Fibroblast of lung (primary cell): ENCODE measurements at regions not wholly inside any gene's neighbourhood (a gene's known extent, or its start where the extent isn't known, plus 50 kb on each side); places are given as distances from the start of the nearest gene placed in this dataset.
"Not testable (repeated sequence)": the region's sequence is repeated elsewhere in the genome, so short reads cannot be mapped to it uniquely, and the experiment has no call there.

Experiments
- DNase-seq, 2 donors: peaks; one replicate each; pipeline versions ENCODE4 v3.0.0 to v3.0.0-alpha.2; 2010; ENCODE audit warnings: low read depth in 2 of 2
- H2AFZ ChIP-seq: 2 replicates; pipeline ENCODE4 v1.5.1; 2012; ENCODE audit warnings: low read length, control low read depth, inconsistent platforms
- H3K27ac ChIP-seq: 2 replicates; pipeline ENCODE4 v1.5.1; 2011; ENCODE audit warnings: low read length, control low read depth; ENCODE audit not compliant: insufficient read depth
- H3K27me3 ChIP-seq: 2 replicates; pipeline ENCODE4 v1.5.1; 2011; ENCODE audit warnings: mild to moderate bottlenecking, low read length; ENCODE audit not compliant: control insufficient read depth, insufficient read depth
- H3K36me3 ChIP-seq: 2 replicates; pipeline ENCODE4 v1.5.1; 2011; ENCODE audit warnings: low read length; ENCODE audit not compliant: control insufficient read depth, insufficient read depth
- H3K4me1 ChIP-seq: 2 replicates; pipeline ENCODE4 v1.5.1; 2011; ENCODE audit warnings: low read length; ENCODE audit not compliant: control insufficient read depth, insufficient read depth; ENCODE audit errors: extremely low read depth
- H3K4me2 ChIP-seq: 2 replicates; pipeline ENCODE4 v1.5.1; 2011; ENCODE audit warnings: low read length, control low read depth; ENCODE audit not compliant: insufficient read depth; ENCODE audit errors: extremely low read depth
- H3K4me3 ChIP-seq, 4 experiments: fragments of 200-600 bp in 1 of 4; sonication (generic) in 1 of 4; replicated peaks in 1 of 4; 2 replicates each; pipeline ENCODE4 v1.5.1; 2011 to 2016; ENCODE audit warnings: low read length in 4 of 4, low read depth in 3 of 4, mild to moderate bottlenecking in 3 of 4, control low read depth in 2 of 4, inconsistent platforms in 1 of 4, mixed read lengths in 1 of 4; ENCODE audit not compliant: insufficient read depth in 1 of 4; ENCODE audit errors: control extremely low read depth in 1 of 4
- H3K79me2 ChIP-seq: 2 replicates; pipeline ENCODE4 v1.5.1; 2012; ENCODE audit warnings: mild to moderate bottlenecking, low read length, inconsistent platforms; ENCODE audit not compliant: control insufficient read depth, insufficient read depth
- H3K9ac ChIP-seq: 2 replicates; pipeline ENCODE4 v1.5.1; 2011; ENCODE audit warnings: mild to moderate bottlenecking, low read length, control low read depth; ENCODE audit not compliant: insufficient read depth
- H3K9me3 ChIP-seq: 2 replicates; pipeline ENCODE4 v1.5.1; 2012; ENCODE audit warnings: low read depth, low read length; ENCODE audit not compliant: control insufficient read depth, insufficient read depth
- H4K20me1 ChIP-seq: 2 replicates; pipeline ENCODE4 v1.5.1; 2011; ENCODE audit warnings: low read length; ENCODE audit not compliant: control insufficient read depth, insufficient read depth; ENCODE audit errors: extremely low read depth
- CTCF ChIP-seq, 2 donors: IDR thresholded peaks in 1 of 2; conservative IDR thresholded peaks in 1 of 2; 1 replicate in 1 of 2; 2 replicates in 1 of 2; pipeline ENCODE4 v1.5.1; 2011 to 2012; ENCODE audit warnings: low read length in 2 of 2, control low read depth in 1 of 2, inconsistent platforms in 1 of 2, low read depth in 1 of 2, mild to moderate bottlenecking in 1 of 2
- EZH2 ChIP-seq: IDR thresholded peaks from 2 replicates; pipeline ENCODE4 v1.5.1; 2012; ENCODE audit warnings: low read length, control low read depth, mild to moderate bottlenecking; ENCODE audit errors: missing control alignments

DNA sequence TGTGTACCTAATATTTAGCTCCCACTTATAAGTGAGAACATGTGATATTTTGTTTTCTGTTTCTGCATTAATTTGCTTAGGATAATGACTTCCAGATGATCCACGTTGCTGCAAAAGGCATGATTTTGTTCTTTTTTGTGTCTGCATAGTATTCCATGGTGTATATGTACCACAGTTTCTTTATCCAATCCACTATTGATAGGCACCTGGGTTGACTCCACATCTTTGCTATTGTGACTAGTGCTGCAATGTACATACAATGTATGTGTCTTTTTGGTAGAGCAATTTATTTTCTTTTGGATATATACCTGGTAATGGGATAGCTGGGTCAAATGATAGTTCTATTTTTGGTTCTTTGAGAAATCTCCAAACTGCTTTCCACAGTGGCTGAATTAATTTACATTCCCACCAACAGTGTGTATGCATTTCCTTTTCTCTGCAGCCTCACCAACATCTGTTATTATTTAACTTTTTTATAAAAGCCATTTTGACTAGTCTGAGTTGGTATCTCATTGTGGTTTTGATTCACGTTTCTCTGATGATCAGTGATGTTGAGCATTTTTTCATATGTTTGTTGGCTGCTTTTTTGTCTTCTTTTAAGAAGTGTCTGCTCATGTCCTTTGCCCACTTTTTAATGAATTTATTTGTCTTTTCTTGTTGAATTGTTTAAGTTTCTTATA is 102.8 kb upstream of the GAS1 start:
- not testable (repeated sequence) for DNase-seq, H4K20me1 ChIP-seq, H3K9ac ChIP-seq, H3K27me3 ChIP-seq, H3K36me3 ChIP-seq, H3K4me2 ChIP-seq, H2AFZ ChIP-seq, H3K4me1 ChIP-seq, H3K9me3 ChIP-seq, H3K4me3 ChIP-seq, H3K79me2 ChIP-seq, H3K27ac ChIP-seq

DNA sequence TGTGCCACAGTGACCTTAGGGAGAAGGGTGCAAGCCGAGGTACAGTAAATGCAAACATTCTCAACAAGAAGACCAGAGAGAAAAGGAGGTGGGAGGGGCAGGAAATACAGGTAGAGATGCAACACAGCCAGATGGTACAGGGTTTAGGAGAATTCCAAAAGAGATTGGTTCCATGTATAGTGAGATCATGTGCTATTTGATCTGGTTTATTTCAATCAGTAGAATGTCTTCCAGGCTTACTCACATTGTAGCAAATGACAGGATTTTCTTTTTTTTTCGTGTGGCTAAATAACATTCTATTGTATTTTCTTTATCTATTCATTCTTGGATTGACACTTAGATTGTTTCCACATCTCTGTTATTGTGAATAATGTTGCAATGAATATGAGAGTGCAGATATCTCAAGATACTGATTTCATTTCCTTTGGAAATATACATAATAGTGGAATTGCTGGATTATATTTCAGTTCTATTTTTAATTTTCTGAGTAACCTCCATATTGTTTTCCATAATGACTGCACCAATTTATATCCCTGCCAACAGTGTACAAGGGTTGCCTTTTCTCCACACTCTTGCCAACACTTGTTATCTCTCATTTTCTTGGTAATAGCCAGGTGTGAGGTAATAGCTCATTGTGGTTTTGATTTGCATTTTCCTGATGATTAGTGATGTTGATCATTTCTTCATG is 107.8 kb upstream of the GAS1 start:
- Histone ChIP-seq H3K36me3 (no peaks in the 10 kb centered on the region), H3K27me3 (no peaks in the 10 kb centered on the region), H3K9ac (no peak overlapping the region), H3K4me3 (no peak overlapping the region), H3K79me2 (no peaks in the 10 kb centered on the region), H3K9me3 (no peaks in the 10 kb centered on the region), H3K27ac (no peak overlapping the region), H4K20me1 (no peaks in the 10 kb centered on the region), H3K4me1 (no peaks in the 10 kb centered on the region), H2AFZ (no peak overlapping the region), H3K4me2 (no peak overlapping the region)
- TF ChIP-seq EZH2 (no peak), CTCF (conservative IDR thresholded peaks at IDR 0.05 in 1 of 2, IDR thresholded peaks at IDR 0.05 in 1 of 2; ENCODE audit: low read depth in 1 of 2, low read length in 2 of 2) (no peak)
- no peak for DNase-seq

DNA sequence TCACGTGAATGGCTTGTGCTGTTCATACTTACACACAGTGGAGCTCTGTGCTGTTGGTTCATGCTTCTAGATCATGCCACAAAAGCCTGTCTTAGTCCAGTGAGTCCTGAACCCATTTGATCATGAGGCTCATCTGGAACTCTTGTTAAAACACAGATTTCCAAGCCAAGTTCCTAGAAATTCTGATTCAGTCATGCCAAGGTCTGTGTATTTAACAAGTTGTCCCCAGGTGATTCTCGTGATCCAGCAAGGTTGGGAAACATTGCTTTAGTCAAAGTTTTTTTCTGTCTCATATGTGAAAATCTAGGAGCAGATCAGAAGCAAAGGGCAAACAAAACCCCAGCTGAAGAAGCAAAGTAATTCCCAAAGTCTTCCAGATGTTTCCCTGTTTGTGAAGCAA is 112.5 kb upstream of the GAS1 start:
- no peaks in the 10 kb centered on the region for H3K79me2 ChIP-seq
- no peak overlapping the region for H3K9ac ChIP-seq
- no peak overlapping the region for H3K27ac ChIP-seq
- no peaks in the 10 kb centered on the region for H3K4me1 ChIP-seq
- H3K4me3 ChIP-seq, result no peak overlapping the region
- DNase-seq, result no peak
- no peak overlapping the region for H3K4me2 ChIP-seq
- no peak for TF ChIP-seq EZH2
- no peak for TF ChIP-seq CTCF (conservative IDR thresholded peaks at IDR 0.05 in 1 of 2, IDR thresholded peaks at IDR 0.05 in 1 of 2; ENCODE audit: low read depth in 1 of 2, low read length in 2 of 2)
- H3K36me3 ChIP-seq, result no peaks in the 10 kb centered on the region
- H3K9me3 ChIP-seq, result no peaks in the 10 kb centered on the region
- no peaks in the 10 kb centered on the region for H4K20me1 ChIP-seq
- no peak overlapping the region for H2AFZ ChIP-seq
- H3K27me3 ChIP-seq, result no peaks in the 10 kb centered on the region
